Left kidney (tissue), 1 donor: ENCODE measurements at regions not wholly inside any gene's neighbourhood (a gene's known extent, or its start where the extent isn't known, plus 50 kb on each side); places are given as distances from the start of the nearest gene placed in this dataset.
"Not testable (repeated sequence)": the region's sequence is repeated elsewhere in the genome, so short reads cannot be mapped to it uniquely, and the experiment has no call there.

Source experiments
- DNase-seq: peaks from one replicate; pipeline ENCODE4 v3.0.0-alpha.2; 2013

GRCh38 chr14:36411951-36412350 lies 91.5 kb upstream of the MBIP start:
- DNase-seq, result not testable (repeated sequence)

GRCh38 chr14:36408388-36408787 lies 88.0 kb upstream of the MBIP start:
- DNase-seq, result no peak

- DNase-seq, result no peak
Measured at GRCh38 chr14:36405589-36406274, 85.3 kb upstream of the MBIP start.

GRCh38 chr14:36402867-36403266 lies 82.4 kb upstream of the MBIP start:
- no peak for DNase-seq

- DNase-seq, result no peak
Measured at GRCh38 chr14:36398463-36399291, 78.2 kb upstream of the MBIP start.

GRCh38 chr14:36397357-36397756 lies 76.9 kb upstream of the MBIP start:
- no peak for DNase-seq

GRCh38 chr14:36396798-36397197 lies 76.4 kb upstream of the MBIP start:
- DNase-seq, result no peak

GRCh38 chr14:36394593-36394992 lies 74.2 kb upstream of the MBIP start:
- DNase-seq, result no peak

GRCh38 chr14:36390718-36391117 lies 70.3 kb upstream of the MBIP start:
- DNase-seq, result no peak

GRCh38 chr14:36383767-36384431 lies 63.5 kb upstream of the MBIP start:
- DNase-seq, result no peak

- peak; percentile 76 for DNase-seq
Measured at GRCh38 chr14:36373982-36374673, 53.7 kb upstream of the MBIP start.
